22Rv1 (cell line): ENCODE measurements at regions not wholly inside any gene's neighbourhood (a gene's known extent, or its start where the extent isn't known, plus 50 kb on each side); places are given as distances from the start of the nearest gene placed in this dataset.
A peak's percentile ranks its signal among the peaks of the same experiment; 100 is the strongest.

Experiments
- H3K27ac ChIP-seq: fragments of 450-650 bp; 2 replicates; pipeline ENCODE4 v1.5.1; 2017
- ZFX ChIP-seq: fragments of 450-650 bp; IDR thresholded peaks from 2 replicates; pipeline ENCODE4 v1.6.1; 2017; ENCODE audit warnings: antibody characterized with exemption, borderline replicate concordance
- TF ChIP-seq, protein P1 (sequence below): fragments of 450-650 bp; IDR thresholded peaks from 2 replicates; pipeline ENCODE4 v1.5.1; 2017; ENCODE audit warnings: mild to moderate bottlenecking

DNA sequence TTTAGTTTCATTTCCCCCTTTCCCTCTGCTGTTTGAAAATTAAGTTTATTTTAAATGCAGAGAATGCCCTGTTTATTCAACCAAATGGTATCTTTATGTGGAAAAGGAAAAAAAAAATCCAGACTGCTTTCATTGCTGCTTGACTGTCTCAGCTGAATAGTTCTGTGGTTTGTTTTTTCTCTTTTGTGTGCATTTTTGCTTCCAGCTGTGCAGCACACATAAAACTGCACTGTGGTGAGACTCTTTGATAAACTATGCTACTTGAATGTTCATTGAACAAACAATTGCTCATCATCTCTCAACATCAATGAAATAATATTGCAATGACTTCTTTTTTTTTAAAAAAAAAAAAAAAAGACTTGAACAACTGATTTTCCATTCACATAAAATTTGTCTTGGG, 78.6 kb upstream of the GLI3 start:
- H3K27ac ChIP-seq: no peak overlapping the region

DNA sequence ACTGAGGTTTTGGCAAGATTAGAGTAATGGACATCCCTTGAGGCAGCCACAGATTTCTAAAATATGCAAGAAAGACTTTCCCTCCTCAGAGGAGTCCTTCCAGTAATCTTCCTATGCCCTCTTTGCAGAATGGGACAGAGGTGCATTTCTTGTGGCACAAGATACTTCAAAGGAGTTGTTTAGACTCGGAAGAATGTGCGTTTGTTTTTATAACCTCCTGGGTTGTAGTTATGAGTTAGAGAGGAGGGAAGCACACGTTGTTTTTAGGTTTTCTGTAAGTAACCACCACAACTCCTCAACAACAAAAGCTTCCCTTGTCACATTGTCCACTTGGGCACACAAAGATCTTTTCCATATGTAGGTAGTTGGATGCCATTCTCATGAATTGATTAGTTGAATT, 78.1 kb upstream of the GLI3 start:
- H3K27ac ChIP-seq: no peak overlapping the region
- TF ChIP-seq, protein P1, sequence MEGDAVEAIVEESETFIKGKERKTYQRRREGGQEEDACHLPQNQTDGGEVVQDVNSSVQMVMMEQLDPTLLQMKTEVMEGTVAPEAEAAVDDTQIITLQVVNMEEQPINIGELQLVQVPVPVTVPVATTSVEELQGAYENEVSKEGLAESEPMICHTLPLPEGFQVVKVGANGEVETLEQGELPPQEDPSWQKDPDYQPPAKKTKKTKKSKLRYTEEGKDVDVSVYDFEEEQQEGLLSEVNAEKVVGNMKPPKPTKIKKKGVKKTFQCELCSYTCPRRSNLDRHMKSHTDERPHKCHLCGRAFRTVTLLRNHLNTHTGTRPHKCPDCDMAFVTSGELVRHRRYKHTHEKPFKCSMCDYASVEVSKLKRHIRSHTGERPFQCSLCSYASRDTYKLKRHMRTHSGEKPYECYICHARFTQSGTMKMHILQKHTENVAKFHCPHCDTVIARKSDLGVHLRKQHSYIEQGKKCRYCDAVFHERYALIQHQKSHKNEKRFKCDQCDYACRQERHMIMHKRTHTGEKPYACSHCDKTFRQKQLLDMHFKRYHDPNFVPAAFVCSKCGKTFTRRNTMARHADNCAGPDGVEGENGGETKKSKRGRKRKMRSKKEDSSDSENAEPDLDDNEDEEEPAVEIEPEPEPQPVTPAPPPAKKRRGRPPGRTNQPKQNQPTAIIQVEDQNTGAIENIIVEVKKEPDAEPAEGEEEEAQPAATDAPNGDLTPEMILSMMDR: no peak
- no peak for TF ChIP-seq ZFX

More for the DNA sequence above, 78.6 kb upstream of the GLI3 start:
- TF ChIP-seq ZFX: no peak
- TF ChIP-seq, protein P1: no peak

DNA sequence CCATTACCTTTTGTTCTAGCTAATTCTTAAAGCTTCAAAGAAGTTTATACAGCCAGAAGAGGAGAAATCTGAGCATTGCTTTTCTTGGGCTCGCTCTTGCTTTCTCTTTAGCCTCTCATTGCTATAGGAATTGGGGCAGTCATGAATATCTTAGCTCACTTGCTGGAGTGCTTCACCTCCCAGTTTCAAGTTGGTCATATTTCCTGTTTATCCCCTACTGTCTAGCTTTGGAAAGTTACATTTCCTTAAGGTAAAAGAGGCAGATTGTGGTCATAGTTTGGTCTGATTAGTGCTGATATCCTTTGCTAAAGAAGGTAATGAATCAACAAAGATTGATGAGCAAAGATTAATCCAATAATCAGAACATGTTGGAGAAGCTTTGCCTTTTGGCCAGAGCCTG, 77.7 kb upstream of the GLI3 start:
- no peak overlapping the region for H3K27ac ChIP-seq
- TF ChIP-seq, protein P1: no peak
- TF ChIP-seq ZFX: no peak

DNA sequence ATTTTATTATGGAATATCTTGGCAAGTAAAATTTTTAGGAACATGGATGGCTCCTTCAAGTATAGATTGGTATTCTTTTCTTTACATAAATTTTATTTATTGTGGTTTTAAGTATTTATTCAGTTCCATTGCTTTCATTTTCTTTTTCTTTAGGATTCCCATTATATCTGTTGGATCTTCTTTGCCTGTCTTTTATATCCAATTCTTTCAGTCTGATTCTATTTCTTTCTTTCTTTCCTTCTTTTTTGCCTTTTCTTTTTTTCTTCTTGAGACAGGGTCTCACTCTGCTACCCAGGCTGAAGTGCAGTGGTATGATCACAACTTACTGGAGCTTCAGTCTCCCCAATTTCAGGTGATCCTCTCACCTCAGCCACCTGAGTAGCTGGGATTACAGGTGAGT, 74.2 kb upstream of the GLI3 start:
- no peak overlapping the region for H3K27ac ChIP-seq
- TF ChIP-seq, protein P1: no peak
- no peak for TF ChIP-seq ZFX

DNA sequence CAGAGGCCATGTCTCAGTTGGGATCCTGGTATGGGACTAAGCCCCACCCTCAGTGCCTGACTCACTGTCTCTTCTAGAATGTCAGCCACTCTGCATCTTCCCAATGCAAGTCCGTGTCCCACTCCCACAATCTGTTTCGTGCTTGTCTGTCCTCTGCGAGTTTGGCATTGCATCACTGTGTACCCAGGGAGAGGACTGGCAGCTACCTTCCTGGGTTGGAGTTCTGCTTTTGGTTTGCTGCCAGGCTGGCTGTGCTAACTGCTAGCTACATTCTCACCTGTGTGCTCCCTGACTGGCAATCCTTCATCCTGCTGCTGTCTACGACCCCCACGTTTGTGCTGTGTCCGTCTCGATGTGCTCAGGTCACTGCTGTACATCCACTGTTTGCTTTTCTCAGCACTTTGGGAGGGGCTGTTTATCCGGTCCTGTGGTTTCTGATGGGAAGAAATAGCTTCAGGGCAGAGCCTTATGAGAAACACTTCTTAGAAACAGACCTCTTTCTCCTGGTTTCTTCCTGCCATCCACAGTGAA, 56.0 kb upstream of the GLI3 start:
- TF ChIP-seq ZFX: no peak
- TF ChIP-seq, protein P1: no peak
- peak overlapping the region; percentile 65 for H3K27ac ChIP-seq

DNA sequence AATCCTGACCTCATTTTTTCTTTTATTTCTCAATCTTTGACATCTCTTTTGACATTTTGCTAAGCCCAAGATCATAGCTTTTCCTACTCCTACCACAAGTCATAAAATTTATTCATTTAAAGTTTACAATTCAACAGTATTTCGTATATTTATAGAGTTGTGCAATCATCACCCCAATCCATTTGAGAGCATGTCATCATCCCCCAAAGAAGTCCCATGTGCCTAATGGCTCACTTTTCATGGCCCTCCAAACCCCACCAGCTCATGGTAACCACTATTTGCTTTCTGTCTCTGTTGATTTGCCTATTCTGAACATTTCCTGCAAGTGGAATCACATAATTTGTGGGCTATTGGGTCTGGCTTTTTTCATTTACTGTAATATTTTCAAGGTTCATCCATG, 52.5 kb upstream of the GLI3 start:
- no peak overlapping the region for H3K27ac ChIP-seq
- no peak for TF ChIP-seq ZFX
- TF ChIP-seq, protein P1: no peak
